ENCODE measurements at regions not wholly inside any gene's neighbourhood (a gene's known extent, or its start where the extent isn't known, plus 50 kb on each side); places are given as distances from the start of the nearest gene placed in this dataset.

- DNase-seq (ENCODE audit: low read depth in 1 of 2, low spot score in 1 of 2), result no peak
Observed at GRCh38 chr9:14967450-14968321, 57.5 kb upstream of the FREM1 start.

GRCh38 chr9:14962193-14962882 is 52.1 kb upstream of the FREM1 start:
- DNase-seq (ENCODE audit: low read depth in 1 of 2, low spot score in 1 of 2), result no peak

GRCh38 chr9:14961372-14962068 is 51.3 kb upstream of the FREM1 start:
- DNase-seq (ENCODE audit: low read depth in 1 of 2, low spot score in 1 of 2), result no peak

- DNase-seq (ENCODE audit: low read depth in 1 of 2, low spot score in 1 of 2), result no peak
Observed at GRCh38 chr9:14960881-14961280, 50.7 kb upstream of the FREM1 start.

All from stimulated activated CD4-positive, alpha-beta T cell treated with anti-CD3 and anti-CD28 coated beads, Interleukin-15, amount 100 ng/mL, for 1 hour (primary cell).